ENCODE measurements at regions not wholly inside any gene's neighbourhood (a gene's known extent, or its start where the extent isn't known, plus 50 kb on each side); places are given as distances from the start of the nearest gene placed in this dataset.

GRCh38 chr1:34478515-34479076 lies 276.3 kb upstream of the GJB5 start:
- POLR2A ChIA-PET, result no interaction called here
- Histone ChIP-seq H3K9me3 (ENCODE audit: control extremely low read depth in 1 of 3, control insufficient read depth in 2 of 3, insufficient read depth in 1 of 3, low read length in 2 of 3) (peaks cover 0 to 2% (median 0%) of the 10 kb centered on the region in 3 donors), H3K79me2 (ENCODE audit: control insufficient read depth, insufficient read depth, low read length) (no peaks in the 10 kb centered on the region), H3K4me2 (replicated peaks; ENCODE audit: low read depth, low read length, poor library complexity, severe bottlenecking) (no peak overlapping the region), H4K20me1 (ENCODE audit: control insufficient read depth, insufficient read depth, low read length, poor library complexity, severe bottlenecking) (no peaks in the 10 kb centered on the region), H3K9ac (ENCODE audit: low read length) (no peak overlapping the region), H3K4me3 (ENCODE audit: control extremely low read depth in 1 of 5, extremely low read depth in 1 of 5, insufficient read depth in 1 of 5, low read depth in 2 of 5, low read length in 4 of 5) (no peak overlapping the region), H3K36me3 (replicated peaks in 1 of 2; ENCODE audit: control extremely low read depth in 1 of 2, control insufficient read depth in 1 of 2, extremely low read depth in 1 of 2, insufficient read depth in 2 of 2, low read length in 1 of 2) (no peaks in the 10 kb centered on the region), H3K4me1 (ENCODE audit: control insufficient read depth in 2 of 2, insufficient read depth in 2 of 2, low read length in 2 of 2) (no peaks in the 10 kb centered on the region), H3K27me3 (replicated peaks in 1 of 4; ENCODE audit: control extremely low read depth in 1 of 4, control insufficient read depth in 3 of 4, insufficient read depth in 4 of 4, low read length in 3 of 4) (peaks cover 0 to 3% (median 0%) of the 10 kb centered on the region in 4 experiments), H2AFZ (ENCODE audit: insufficient read depth, low read depth, low read length, poor library complexity, severe bottlenecking) (no peak overlapping the region), H3K27ac (ENCODE audit: low read length in 2 of 2) (no peak overlapping the region)
- ATAC-seq (ENCODE audit: low read depth), result no peak
- no peak overlapping the region for H3K27ac Mint-ChIP-seq
- H3K27me3 Mint-ChIP-seq, result peaks cover 40% of the 10 kb centered on the region
- intact Hi-C loops (cut with micrococcal nuclease), result no loop called here
- H3K9me3 Mint-ChIP-seq (ENCODE audit: insufficient read depth), result peaks cover 2% of the 10 kb centered on the region
- H3K4me3 Mint-ChIP-seq, result no peak overlapping the region
- no peak for TF ChIP-seq EZH2 (IDR thresholded peaks at IDR 0.05; ENCODE audit: borderline replicate concordance, insufficient read depth, low read depth, low read length, poor library complexity, severe bottlenecking)
- TF ChIP-seq, protein P1, sequence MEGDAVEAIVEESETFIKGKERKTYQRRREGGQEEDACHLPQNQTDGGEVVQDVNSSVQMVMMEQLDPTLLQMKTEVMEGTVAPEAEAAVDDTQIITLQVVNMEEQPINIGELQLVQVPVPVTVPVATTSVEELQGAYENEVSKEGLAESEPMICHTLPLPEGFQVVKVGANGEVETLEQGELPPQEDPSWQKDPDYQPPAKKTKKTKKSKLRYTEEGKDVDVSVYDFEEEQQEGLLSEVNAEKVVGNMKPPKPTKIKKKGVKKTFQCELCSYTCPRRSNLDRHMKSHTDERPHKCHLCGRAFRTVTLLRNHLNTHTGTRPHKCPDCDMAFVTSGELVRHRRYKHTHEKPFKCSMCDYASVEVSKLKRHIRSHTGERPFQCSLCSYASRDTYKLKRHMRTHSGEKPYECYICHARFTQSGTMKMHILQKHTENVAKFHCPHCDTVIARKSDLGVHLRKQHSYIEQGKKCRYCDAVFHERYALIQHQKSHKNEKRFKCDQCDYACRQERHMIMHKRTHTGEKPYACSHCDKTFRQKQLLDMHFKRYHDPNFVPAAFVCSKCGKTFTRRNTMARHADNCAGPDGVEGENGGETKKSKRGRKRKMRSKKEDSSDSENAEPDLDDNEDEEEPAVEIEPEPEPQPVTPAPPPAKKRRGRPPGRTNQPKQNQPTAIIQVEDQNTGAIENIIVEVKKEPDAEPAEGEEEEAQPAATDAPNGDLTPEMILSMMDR (IDR thresholded peaks at IDR 0.05), result no peak
- no peaks in the 10 kb centered on the region for H3K4me1 Mint-ChIP-seq
- CTCF ChIA-PET, result no interaction called here
- no peak for DNase-seq
- 26% methylated on average over 3 of the region's 3 CpGs for WGBS (ENCODE audit: insufficient coverage)

DNA sequence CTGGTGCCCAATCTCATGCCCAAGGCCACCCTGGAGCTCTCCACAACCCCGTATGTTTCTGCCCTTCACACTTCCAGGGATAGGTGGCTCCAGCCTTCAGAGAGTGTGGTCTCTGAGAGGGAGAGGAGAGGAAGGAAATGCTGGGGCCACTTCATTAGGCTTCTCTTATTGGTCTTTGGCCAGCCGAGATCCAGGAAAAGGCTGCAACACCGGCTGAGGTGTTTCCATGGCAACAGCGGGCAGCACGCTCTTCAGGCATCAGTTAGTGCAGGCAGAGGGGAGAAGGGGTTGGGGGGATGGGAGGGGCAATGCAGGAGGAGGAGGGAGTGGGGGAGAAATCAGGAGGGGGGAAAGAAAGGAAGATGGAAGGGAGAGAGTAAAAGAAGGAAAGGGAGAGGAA lies 275.1 kb upstream of the GJB5 start:
- H3K4me3 Mint-ChIP-seq, result no peak overlapping the region
- POLR2A ChIA-PET, result no interaction called here
- intact Hi-C loops (cut with micrococcal nuclease), result no loop called here
- TF ChIP-seq, protein P1 (IDR thresholded peaks at IDR 0.05), result no peak
- TF ChIP-seq EZH2 (IDR thresholded peaks at IDR 0.05; ENCODE audit: borderline replicate concordance, insufficient read depth, low read depth, low read length, poor library complexity, severe bottlenecking), result no peak
- Histone ChIP-seq H4K20me1 (ENCODE audit: control insufficient read depth, insufficient read depth, low read length, poor library complexity, severe bottlenecking) (no peaks in the 10 kb centered on the region), H3K4me1 (ENCODE audit: control insufficient read depth in 2 of 2, insufficient read depth in 2 of 2, low read length in 2 of 2) (no peaks in the 10 kb centered on the region), H3K27me3 (replicated peaks in 1 of 4; ENCODE audit: control extremely low read depth in 1 of 4, control insufficient read depth in 3 of 4, insufficient read depth in 4 of 4, low read length in 3 of 4) (peaks cover 0 to 3% (median 0%) of the 10 kb centered on the region in 4 experiments), H3K27ac (ENCODE audit: low read length in 2 of 2) (no peak overlapping the region), H3K9me3 (ENCODE audit: control extremely low read depth in 1 of 3, control insufficient read depth in 2 of 3, insufficient read depth in 1 of 3, low read length in 2 of 3) (peaks cover 0 to 2% (median 0%) of the 10 kb centered on the region in 3 donors), H3K4me3 (ENCODE audit: control extremely low read depth in 1 of 5, extremely low read depth in 1 of 5, insufficient read depth in 1 of 5, low read depth in 2 of 5, low read length in 4 of 5) (no peak overlapping the region), H3K4me2 (replicated peaks; ENCODE audit: low read depth, low read length, poor library complexity, severe bottlenecking) (no peak overlapping the region), H3K9ac (ENCODE audit: low read length) (no peak overlapping the region), H3K79me2 (ENCODE audit: control insufficient read depth, insufficient read depth, low read length) (no peaks in the 10 kb centered on the region), H2AFZ (ENCODE audit: insufficient read depth, low read depth, low read length, poor library complexity, severe bottlenecking) (no peak overlapping the region), H3K36me3 (replicated peaks in 1 of 2; ENCODE audit: control extremely low read depth in 1 of 2, control insufficient read depth in 1 of 2, extremely low read depth in 1 of 2, insufficient read depth in 2 of 2, low read length in 1 of 2) (no peaks in the 10 kb centered on the region)
- CTCF ChIA-PET, result no interaction called here
- peaks cover 39% of the 10 kb centered on the region for H3K27me3 Mint-ChIP-seq
- 12% methylated on average over 4 of the region's 5 CpGs for WGBS (ENCODE audit: insufficient coverage)
- no peaks in the 10 kb centered on the region for H3K4me1 Mint-ChIP-seq
- ATAC-seq (ENCODE audit: low read depth) (no peak), DNase-seq (no peak)
- peaks cover 2% of the 10 kb centered on the region for H3K9me3 Mint-ChIP-seq (ENCODE audit: insufficient read depth)
- no peak overlapping the region for H3K27ac Mint-ChIP-seq

All from B cell (primary cell).